Stomach (tissue), 8 donors: ENCODE measurements at regions not wholly inside any gene's neighbourhood (a gene's known extent, or its start where the extent isn't known, plus 50 kb on each side); places are given as distances from the start of the nearest gene placed in this dataset.

Experiments used
- DNase-seq, 2 donors: peaks; one replicate each; pipeline versions ENCODE4 v3.0.0 to v3.0.0-alpha.2; 2013 to 2019
- H3K27ac ChIP-seq, 5 donors: fragments of 200-600 bp in 4 of 5; sonication (generic) in 4 of 5; one replicate each; pipeline ENCODE4 v1.5.1; 2013 to 2019; ENCODE audit warnings: mild to moderate bottlenecking in 1 of 5, moderate library complexity in 1 of 5
- H3K27me3 ChIP-seq, 3 donors: fragments of 200-600 bp; sonication (generic); one replicate each; pipeline ENCODE4 v1.5.1; 2017 to 2019; ENCODE audit warnings: mixed run types in 1 of 3
- H3K36me3 ChIP-seq, 4 donors: fragments of 200-600 bp; sonication (generic); 1 replicate in 3 of 4; 2 replicates in 1 of 4; pipeline ENCODE4 v1.5.1; 2016 to 2019
- H3K4me1 ChIP-seq, 4 donors: fragments of 200-600 bp; sonication (generic); one replicate each; pipeline ENCODE4 v1.5.1; 2016 to 2019
- H3K4me3 ChIP-seq, 4 donors: fragments of 200-600 bp; sonication (generic) in 3 of 4; one replicate each; pipeline ENCODE4 v1.5.1; 2016 to 2019; ENCODE audit warnings: mild to moderate bottlenecking in 1 of 4
- H3K9me3 ChIP-seq, 4 donors: fragments of 200-600 bp; sonication (generic); one replicate each; pipeline ENCODE4 v1.5.1; 2016 to 2019
- EP300 ChIP-seq: sonication (generic); formaldehyde crosslinking; IDR thresholded peaks from one replicate; pipeline ENCODE4 v1.6.1; 2017; ENCODE audit warnings: antibody characterized with exemption
- POLR2A ChIP-seq, 4 donors: fragments of 450-650 bp; IDR thresholded peaks; one replicate each; pipeline ENCODE4 v1.6.1; 2016; ENCODE audit warnings: antibody characterized with exemption in 4 of 4, control low read depth in 2 of 4, mild to moderate bottlenecking in 1 of 4, moderate library complexity in 1 of 4
- POLR2AphosphoS5 ChIP-seq, 3 donors: sonication (generic); formaldehyde crosslinking; IDR thresholded peaks; one replicate each; pipeline ENCODE4 v1.6.1; 2016; ENCODE audit warnings: antibody characterized with exemption in 3 of 3
- WGBS, 5 donors: extraction: QIAGEN DNeasy Blood & Tissue Kit in 3 of 5; methylation state at CpG; one replicate each; pipeline versions ENCODE4 v1.1.5 to v1.1.7; 2013 to 2018; 5-methylcytosine and 5-hydroxymethylcytosine counted together
- intact Hi-C: fragments of 100-400 bp; cut with DNase I; formaldehyde crosslinking; loops from one replicate; pipeline ENCODE4 v1.15.1; 2023; ENCODE audit warnings: low total_unique reads
- TF ChIP-seq, protein P1 (sequence below), 7 experiments: fragments of 450-650 bp in 4 of 7; fragments of 200-600 bp in 3 of 7; sonication (generic) in 3 of 7; IDR thresholded peaks; one replicate each; pipeline ENCODE4 v1.5.1; 2016 to 2019; ENCODE audit warnings: antibody characterized with exemption in 7 of 7, control low read depth in 2 of 7, mild to moderate bottlenecking in 1 of 7
- donor health status: healthy with polysubstance abuse.
- donor health status: Bipolar disorder and iron deficiency.
- donor health status: healthy.

DNA sequence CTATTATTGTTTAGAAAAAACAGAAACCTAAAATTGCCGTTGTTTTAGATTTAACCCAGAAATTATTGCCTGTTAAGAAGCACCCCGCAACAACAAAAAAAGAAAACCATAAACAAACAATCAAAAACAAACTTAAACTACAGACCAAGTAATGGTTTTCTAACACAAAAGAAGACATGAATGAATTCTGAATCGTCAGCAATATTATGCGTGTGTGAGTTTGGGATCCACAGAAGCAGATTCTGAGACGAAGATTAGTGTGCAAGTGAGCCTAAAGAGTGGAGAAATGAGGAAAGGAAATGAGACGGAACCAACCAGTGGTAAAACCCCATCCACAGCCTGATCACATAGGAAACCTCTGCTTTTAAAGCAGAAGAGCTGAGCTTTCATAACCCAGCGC lies 1514.9 kb upstream of the PIK3C3 start:
- no peak for DNase-seq
- Histone ChIP-seq H3K27ac (no peak overlapping the region), H3K4me3 (no peak overlapping the region), H3K9me3 (no peaks in the 10 kb centered on the region), H3K36me3 (no peaks in the 10 kb centered on the region), H3K4me1 (no peaks in the 10 kb centered on the region), H3K27me3 (no peaks in the 10 kb centered on the region)
- no peak for TF ChIP-seq POLR2A (IDR thresholded peaks at IDR 0.05)
- no peak for TF ChIP-seq EP300
- TF ChIP-seq POLR2AphosphoS5 (IDR thresholded peaks at IDR 0.05): no peak
- TF ChIP-seq, protein P1, sequence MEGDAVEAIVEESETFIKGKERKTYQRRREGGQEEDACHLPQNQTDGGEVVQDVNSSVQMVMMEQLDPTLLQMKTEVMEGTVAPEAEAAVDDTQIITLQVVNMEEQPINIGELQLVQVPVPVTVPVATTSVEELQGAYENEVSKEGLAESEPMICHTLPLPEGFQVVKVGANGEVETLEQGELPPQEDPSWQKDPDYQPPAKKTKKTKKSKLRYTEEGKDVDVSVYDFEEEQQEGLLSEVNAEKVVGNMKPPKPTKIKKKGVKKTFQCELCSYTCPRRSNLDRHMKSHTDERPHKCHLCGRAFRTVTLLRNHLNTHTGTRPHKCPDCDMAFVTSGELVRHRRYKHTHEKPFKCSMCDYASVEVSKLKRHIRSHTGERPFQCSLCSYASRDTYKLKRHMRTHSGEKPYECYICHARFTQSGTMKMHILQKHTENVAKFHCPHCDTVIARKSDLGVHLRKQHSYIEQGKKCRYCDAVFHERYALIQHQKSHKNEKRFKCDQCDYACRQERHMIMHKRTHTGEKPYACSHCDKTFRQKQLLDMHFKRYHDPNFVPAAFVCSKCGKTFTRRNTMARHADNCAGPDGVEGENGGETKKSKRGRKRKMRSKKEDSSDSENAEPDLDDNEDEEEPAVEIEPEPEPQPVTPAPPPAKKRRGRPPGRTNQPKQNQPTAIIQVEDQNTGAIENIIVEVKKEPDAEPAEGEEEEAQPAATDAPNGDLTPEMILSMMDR (IDR thresholded peaks at IDR 0.05): no peak
- WGBS, 5 donors: 87 to 94% (median 90%) methylated on average over 7 of the region's 7 CpGs
- intact Hi-C loops: no loop called here

DNA sequence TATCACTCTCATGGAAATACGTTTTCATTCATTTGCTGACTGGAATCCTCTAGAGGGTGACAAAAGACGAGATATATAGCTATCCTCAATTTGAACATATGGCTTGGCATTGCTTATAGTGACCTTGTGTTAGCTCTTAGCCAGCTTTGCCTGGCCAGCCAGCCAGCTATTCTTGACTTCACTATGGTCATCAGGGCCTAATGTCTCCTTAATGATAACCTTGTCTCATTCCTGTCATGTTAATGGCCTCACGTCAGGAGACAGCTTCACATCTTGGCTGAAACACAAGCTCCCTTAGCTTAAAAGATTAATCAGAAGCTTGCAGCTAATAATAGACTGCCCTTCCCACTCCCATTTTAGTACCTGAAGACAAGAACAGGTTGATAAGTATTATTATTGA lies 1517.5 kb upstream of the PIK3C3 start:
- Histone ChIP-seq H3K36me3 (no peaks in the 10 kb centered on the region), H3K9me3 (no peaks in the 10 kb centered on the region), H3K4me3 (no peak overlapping the region), H3K27ac (no peak overlapping the region), H3K27me3 (no peaks in the 10 kb centered on the region), H3K4me1 (no peaks in the 10 kb centered on the region)
- intact Hi-C loops: no loop called here
- 59 to 75% (median 64%) methylated on average over 3 of the region's 3 CpGs for WGBS, 5 donors
- DNase-seq: peak in 1 of 2 donors; percentile 2
- TF ChIP-seq EP300: no peak
- TF ChIP-seq POLR2AphosphoS5 (IDR thresholded peaks at IDR 0.05): no peak
- no peak for TF ChIP-seq POLR2A (IDR thresholded peaks at IDR 0.05)
- TF ChIP-seq, protein P1 (IDR thresholded peaks at IDR 0.05): no peak

DNA sequence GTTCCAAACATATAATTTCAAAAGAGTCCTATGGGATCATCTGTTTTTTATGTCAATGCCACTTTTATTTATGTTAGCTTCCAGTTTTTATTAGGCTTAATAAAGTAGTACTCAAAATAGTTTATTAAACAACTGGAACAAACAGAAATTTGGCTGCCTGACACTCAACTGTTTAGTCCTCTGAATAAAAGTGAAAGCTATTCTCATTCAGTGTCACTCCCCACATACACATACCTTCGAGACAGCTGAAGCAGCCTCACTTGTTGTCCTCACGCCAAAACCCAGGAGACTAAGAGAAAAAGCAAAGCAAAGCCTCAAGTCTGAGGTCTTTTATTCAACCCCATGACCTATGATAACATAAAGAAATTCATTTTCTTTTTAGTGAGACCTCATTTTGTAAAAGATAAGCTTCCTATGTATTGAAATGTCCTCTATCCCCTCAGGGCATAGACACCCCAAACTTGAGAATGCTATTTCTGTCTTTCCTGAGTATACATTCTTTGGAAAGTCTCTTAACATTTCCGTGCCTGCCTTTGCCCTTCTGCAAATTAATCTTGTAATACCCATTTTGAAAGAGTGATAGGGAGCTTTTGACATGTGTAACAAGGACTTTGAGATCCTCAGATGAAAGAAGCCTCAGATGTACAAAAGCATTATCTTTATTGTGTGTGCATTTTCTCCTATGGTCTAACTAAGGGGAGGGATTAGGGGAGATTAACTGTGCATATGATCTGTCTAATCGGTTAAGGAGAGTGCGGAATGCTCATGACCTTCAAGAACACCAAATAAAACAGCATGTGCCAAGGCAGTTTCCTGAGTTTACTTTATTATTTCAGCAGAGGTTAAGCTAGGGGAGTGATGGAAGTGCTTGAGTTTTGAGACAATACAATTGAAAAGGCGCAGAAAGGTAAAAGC lies 1523.7 kb upstream of the PIK3C3 start:
- peaks cover 0 to 9% (median 0%) of the 10 kb centered on the region in 4 donors for H3K4me1 ChIP-seq
- no peak overlapping the region for H3K27ac ChIP-seq
- DNase-seq: no peak
- H3K9me3 ChIP-seq: no peaks in the 10 kb centered on the region
- no peaks in the 10 kb centered on the region for H3K27me3 ChIP-seq
- no peaks in the 10 kb centered on the region for H3K36me3 ChIP-seq
- no peak overlapping the region for H3K4me3 ChIP-seq
- TF ChIP-seq EP300 (no peak), POLR2AphosphoS5 (IDR thresholded peaks at IDR 0.05) (no peak), POLR2A (IDR thresholded peaks at IDR 0.05) (no peak)
- TF ChIP-seq, protein P1 (IDR thresholded peaks at IDR 0.05): no peak
- 23 to 36% (median 24%) methylated on average over 6 of the region's 6 CpGs for WGBS, 5 donors
- intact Hi-C loops: no loop called here

DNA sequence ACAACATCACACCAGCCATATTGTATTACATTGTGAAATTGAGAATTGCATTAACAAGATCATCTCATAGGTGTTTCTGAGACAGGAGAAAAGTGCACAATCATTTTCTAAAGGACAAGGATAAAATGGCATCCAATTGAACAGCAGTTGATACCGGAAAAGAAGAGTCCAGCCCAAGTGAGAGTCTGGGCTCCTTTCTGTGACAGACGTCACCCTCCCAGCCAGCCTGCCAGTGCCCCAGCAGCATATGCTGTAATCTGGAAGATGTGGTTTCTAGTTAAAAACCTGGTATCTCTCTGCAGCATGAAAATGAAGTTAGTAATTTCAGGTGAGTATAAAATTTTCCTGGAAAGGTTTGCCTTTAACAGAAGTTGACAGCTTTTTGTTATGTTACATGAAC lies 1531.7 kb upstream of the PIK3C3 start:
- no peaks in the 10 kb centered on the region for H3K4me1 ChIP-seq
- no peak overlapping the region for H3K27ac ChIP-seq
- no peak for DNase-seq
- no peak for TF ChIP-seq EP300
- TF ChIP-seq, protein P1 (IDR thresholded peaks at IDR 0.05): no peak
- no peak for TF ChIP-seq POLR2AphosphoS5 (IDR thresholded peaks at IDR 0.05)
- TF ChIP-seq POLR2A (IDR thresholded peaks at IDR 0.05): no peak
- H3K36me3 ChIP-seq: no peaks in the 10 kb centered on the region
- no peaks in the 10 kb centered on the region for H3K27me3 ChIP-seq
- no peak overlapping the region for H3K4me3 ChIP-seq
- 51 to 94% (median 88%) methylated on average over 2 of the region's 2 CpGs for WGBS, 5 donors
- no peaks in the 10 kb centered on the region for H3K9me3 ChIP-seq
- intact Hi-C loops: no loop called here
